ENCODE measurements at regions not wholly inside any gene's neighbourhood (a gene's known extent, or its start where the extent isn't known, plus 50 kb on each side); places are given as distances from the start of the nearest gene placed in this dataset.
"Not testable (repeated sequence)": the region's sequence is repeated elsewhere in the genome, so short reads cannot be mapped to it uniquely, and the experiment has no call there.

GRCh38 chr12:127810459-127810858 lies 456.5 kb upstream of the TMEM132C start:
- not testable (repeated sequence) for TF ChIP-seq ESRRA (CRISPR knock-in tag; IDR thresholded peaks at IDR 0.05; ENCODE audit: borderline replicate concordance); TP53 (CRISPR knock-in tag; IDR thresholded peaks at IDR 0.05); USF2 (CRISPR knock-in tag; IDR thresholded peaks at IDR 0.05); CREB1 (CRISPR knock-in tag; IDR thresholded peaks at IDR 0.05); SMAD4 (CRISPR knock-in tag; IDR thresholded peaks at IDR 0.05); RELA (CRISPR knock-in tag; IDR thresholded peaks at IDR 0.05; ENCODE audit: borderline replicate concordance); GABPB1 (CRISPR knock-in tag; IDR thresholded peaks at IDR 0.05)
- TF ChIP-seq, protein P1, sequence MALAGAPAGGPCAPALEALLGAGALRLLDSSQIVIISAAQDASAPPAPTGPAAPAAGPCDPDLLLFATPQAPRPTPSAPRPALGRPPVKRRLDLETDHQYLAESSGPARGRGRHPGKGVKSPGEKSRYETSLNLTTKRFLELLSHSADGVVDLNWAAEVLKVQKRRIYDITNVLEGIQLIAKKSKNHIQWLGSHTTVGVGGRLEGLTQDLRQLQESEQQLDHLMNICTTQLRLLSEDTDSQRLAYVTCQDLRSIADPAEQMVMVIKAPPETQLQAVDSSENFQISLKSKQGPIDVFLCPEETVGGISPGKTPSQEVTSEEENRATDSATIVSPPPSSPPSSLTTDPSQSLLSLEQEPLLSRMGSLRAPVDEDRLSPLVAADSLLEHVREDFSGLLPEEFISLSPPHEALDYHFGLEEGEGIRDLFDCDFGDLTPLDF (CRISPR knock-in tag; IDR thresholded peaks at IDR 0.05) = not testable (repeated sequence)
- TF ChIP-seq, protein P2, sequence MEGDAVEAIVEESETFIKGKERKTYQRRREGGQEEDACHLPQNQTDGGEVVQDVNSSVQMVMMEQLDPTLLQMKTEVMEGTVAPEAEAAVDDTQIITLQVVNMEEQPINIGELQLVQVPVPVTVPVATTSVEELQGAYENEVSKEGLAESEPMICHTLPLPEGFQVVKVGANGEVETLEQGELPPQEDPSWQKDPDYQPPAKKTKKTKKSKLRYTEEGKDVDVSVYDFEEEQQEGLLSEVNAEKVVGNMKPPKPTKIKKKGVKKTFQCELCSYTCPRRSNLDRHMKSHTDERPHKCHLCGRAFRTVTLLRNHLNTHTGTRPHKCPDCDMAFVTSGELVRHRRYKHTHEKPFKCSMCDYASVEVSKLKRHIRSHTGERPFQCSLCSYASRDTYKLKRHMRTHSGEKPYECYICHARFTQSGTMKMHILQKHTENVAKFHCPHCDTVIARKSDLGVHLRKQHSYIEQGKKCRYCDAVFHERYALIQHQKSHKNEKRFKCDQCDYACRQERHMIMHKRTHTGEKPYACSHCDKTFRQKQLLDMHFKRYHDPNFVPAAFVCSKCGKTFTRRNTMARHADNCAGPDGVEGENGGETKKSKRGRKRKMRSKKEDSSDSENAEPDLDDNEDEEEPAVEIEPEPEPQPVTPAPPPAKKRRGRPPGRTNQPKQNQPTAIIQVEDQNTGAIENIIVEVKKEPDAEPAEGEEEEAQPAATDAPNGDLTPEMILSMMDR (IDR thresholded peaks at IDR 0.05) = not testable (repeated sequence)
